HG02885 (cell line): ENCODE measurements at regions not wholly inside any gene's neighbourhood (a gene's known extent, or its start where the extent isn't known, plus 50 kb on each side); places are given as distances from the start of the nearest gene placed in this dataset.
"Not testable (repeated sequence)": the region's sequence is repeated elsewhere in the genome, so short reads cannot be mapped to it uniquely, and the experiment has no call there.

Experiments used
- ATAC-seq: cut with Tn5 transposase; IDR thresholded peaks from one replicate; pipeline ENCODE4 v1.9.1; 2021; ENCODE audit warnings: mild to moderate bottlenecking; ENCODE audit not compliant: unreplicated experiment, poor library complexity

- no peak for ATAC-seq
Measured at GRCh38 chr3:514192-514591, 317.6 kb downstream of the CHL1 start.

GRCh38 chr3:519026-519425 is 322.5 kb downstream of the CHL1 start:
- no peak for ATAC-seq

GRCh38 chr3:522888-523287 is 326.3 kb downstream of the CHL1 start:
- ATAC-seq: no peak

- no peak for ATAC-seq
Measured at GRCh38 chr3:525415-525814, 328.9 kb downstream of the CHL1 start.

GRCh38 chr3:535566-536416 is 339.2 kb downstream of the CHL1 start:
- ATAC-seq: no peak

GRCh38 chr3:536417-536813 is 339.9 kb downstream of the CHL1 start:
- no peak for ATAC-seq

- ATAC-seq: no peak
Measured at GRCh38 chr3:541062-541801, 344.7 kb downstream of the CHL1 start.

- no peak for ATAC-seq
Measured at GRCh38 chr3:542021-542420, 345.5 kb downstream of the CHL1 start.

GRCh38 chr3:549636-550035 is 353.1 kb downstream of the CHL1 start:
- ATAC-seq: no peak

GRCh38 chr3:550471-550870 is 353.9 kb downstream of the CHL1 start:
- ATAC-seq: no peak

GRCh38 chr3:557972-558371 is 361.4 kb downstream of the CHL1 start:
- ATAC-seq: peak; percentile 98

- no peak for ATAC-seq
Measured at GRCh38 chr3:567488-568185, 371.1 kb downstream of the CHL1 start.

- not testable (repeated sequence) for ATAC-seq
Measured at GRCh38 chr3:579529-579928, 383.0 kb downstream of the CHL1 start.

GRCh38 chr3:589066-589465 is 392.5 kb downstream of the CHL1 start:
- ATAC-seq: not testable (repeated sequence)

GRCh38 chr3:597304-597703 is 400.7 kb downstream of the CHL1 start:
- ATAC-seq: peak; percentile 65

GRCh38 chr3:597746-598145 is 401.2 kb downstream of the CHL1 start:
- ATAC-seq: not testable (repeated sequence)

GRCh38 chr3:607480-607879 is 410.9 kb downstream of the CHL1 start:
- ATAC-seq: not testable (repeated sequence)

GRCh38 chr3:621714-622113 is 425.2 kb downstream of the CHL1 start:
- ATAC-seq: no peak

- ATAC-seq: no peak
Measured at GRCh38 chr3:622314-622713, 425.8 kb downstream of the CHL1 start.

- ATAC-seq: no peak
Measured at GRCh38 chr3:623914-624545, 427.5 kb downstream of the CHL1 start.
